Activated CD4-positive, CD25-positive, alpha-beta regulatory T cell (primary cell): ENCODE measurements at regions not wholly inside any gene's neighbourhood (a gene's known extent, or its start where the extent isn't known, plus 50 kb on each side); places are given as distances from the start of the nearest gene placed in this dataset.
"Not testable (repeated sequence)": the region's sequence is repeated elsewhere in the genome, so short reads cannot be mapped to it uniquely, and the experiment has no call there.

Experiments
- DNase-seq, 4 experiments: peaks; one replicate each; lab custom pipeline; 2025; lab: John Stamatoyannopoulos, UW

- no peak for DNase-seq
Observed at GRCh38 chr6:14396392-14396791, 278.8 kb downstream of the CD83 start.

GRCh38 chr6:14396826-14397517 lies 279.4 kb downstream of the CD83 start:
- no peak for DNase-seq

- no peak for DNase-seq
Observed at GRCh38 chr6:14397518-14397901, 279.9 kb downstream of the CD83 start.

GRCh38 chr6:14398953-14399352 lies 281.4 kb downstream of the CD83 start:
- no peak for DNase-seq

GRCh38 chr6:14399635-14400034 lies 282.1 kb downstream of the CD83 start:
- DNase-seq: no peak

GRCh38 chr6:14401246-14401645 lies 283.7 kb downstream of the CD83 start:
- no peak for DNase-seq

- no peak for DNase-seq
Observed at GRCh38 chr6:14406614-14407331, 289.2 kb downstream of the CD83 start.

- no peak for DNase-seq
Observed at GRCh38 chr6:14408446-14408845, 290.9 kb downstream of the CD83 start.

- no peak for DNase-seq
Observed at GRCh38 chr6:14412026-14412425, 294.5 kb downstream of the CD83 start.

- no peak for DNase-seq
Observed at GRCh38 chr6:14415452-14415851, 297.9 kb downstream of the CD83 start.

- DNase-seq: no peak
Observed at GRCh38 chr6:14417377-14417776, 299.8 kb downstream of the CD83 start.

- DNase-seq: not testable (repeated sequence)
Observed at GRCh38 chr6:14419224-14419623, 301.7 kb downstream of the CD83 start.

GRCh38 chr6:14422061-14422460 lies 304.5 kb downstream of the CD83 start:
- DNase-seq: no peak

GRCh38 chr6:14422917-14423316 lies 305.3 kb downstream of the CD83 start:
- DNase-seq: no peak

- DNase-seq: no peak
Observed at GRCh38 chr6:14423330-14423729, 305.8 kb downstream of the CD83 start.

GRCh38 chr6:14423955-14424354 lies 306.4 kb downstream of the CD83 start:
- no peak for DNase-seq

- DNase-seq: no peak
Observed at GRCh38 chr6:14425805-14426204, 308.2 kb downstream of the CD83 start.

- no peak for DNase-seq
Observed at GRCh38 chr6:14426281-14426680, 308.7 kb downstream of the CD83 start.

- DNase-seq: no peak
Observed at GRCh38 chr6:14428269-14428668, 310.7 kb downstream of the CD83 start.

- DNase-seq: no peak
Observed at GRCh38 chr6:14429396-14429795, 311.8 kb downstream of the CD83 start.

- no peak for DNase-seq
Observed at GRCh38 chr6:14430218-14430617, 312.6 kb downstream of the CD83 start.

GRCh38 chr6:14431385-14432330 lies 314.1 kb downstream of the CD83 start:
- DNase-seq: no peak
